NCI-H774 (cell line): ENCODE measurements at regions not wholly inside any gene's neighbourhood (a gene's known extent, or its start where the extent isn't known, plus 50 kb on each side); places are given as distances from the start of the nearest gene placed in this dataset.

Experiments used
- DNase-seq: peaks from one replicate; lab custom pipeline; 2025; lab: John Stamatoyannopoulos, UW

- DNase-seq: no peak
These were observed 216.2 kb upstream of the ARHGAP20 start for GRCh38 chr11:110928391-110928790.

- DNase-seq: no peak
These were observed 209.7 kb upstream of the ARHGAP20 start for GRCh38 chr11:110921742-110922521.

GRCh38 chr11:110919241-110919922 lies 207.1 kb upstream of the ARHGAP20 start:
- DNase-seq: no peak

DNA sequence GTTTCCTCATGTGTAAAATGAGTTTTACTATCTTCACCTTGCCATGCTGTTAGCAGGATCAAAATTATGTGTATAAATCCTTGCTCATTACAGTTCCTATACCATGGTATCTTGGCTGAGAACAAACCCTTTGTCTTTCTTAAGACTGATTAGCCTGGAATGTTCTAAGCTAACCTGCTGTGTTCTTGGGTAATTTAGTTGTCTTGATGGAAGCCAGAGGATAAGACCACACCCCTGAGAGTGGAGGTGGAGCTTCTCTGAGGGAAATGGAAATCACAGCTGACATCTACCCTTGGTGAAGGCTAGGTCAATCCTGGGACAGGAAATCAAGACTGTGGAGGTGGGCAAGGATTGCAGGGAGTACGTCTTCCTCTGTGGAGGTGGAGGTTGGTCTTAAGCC lies 206.1 kb upstream of the ARHGAP20 start:
- DNase-seq: no peak

DNA sequence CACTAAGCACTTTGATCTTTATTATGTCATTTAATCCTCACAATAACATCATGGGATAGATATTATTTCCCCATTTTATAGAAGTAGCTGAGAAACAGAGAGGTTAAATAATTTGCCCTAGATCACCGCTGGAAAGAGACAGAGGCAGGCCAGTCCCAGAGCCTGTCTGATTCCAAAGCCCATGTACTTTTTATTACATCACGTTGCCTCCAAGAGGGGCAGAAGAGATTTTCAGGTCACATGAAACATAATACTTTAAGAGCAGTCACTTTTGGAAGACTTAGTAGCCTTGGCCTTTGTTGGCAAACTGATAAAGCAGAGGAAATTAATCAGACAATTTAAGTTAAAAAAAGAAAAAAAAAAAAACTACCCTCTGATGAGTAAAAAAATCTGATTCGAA lies 200.2 kb upstream of the ARHGAP20 start:
- DNase-seq: no peak

GRCh38 chr11:110910384-110910783 lies 198.1 kb upstream of the ARHGAP20 start:
- DNase-seq: no peak

GRCh38 chr11:110909336-110909735 lies 197.1 kb upstream of the ARHGAP20 start:
- no peak for DNase-seq

- DNase-seq: no peak
These were observed 196.3 kb upstream of the ARHGAP20 start for GRCh38 chr11:110908401-110909105.

- DNase-seq: no peak
These were observed 195.4 kb upstream of the ARHGAP20 start for GRCh38 chr11:110907629-110908028.

- DNase-seq: no peak
These were observed 191.6 kb upstream of the ARHGAP20 start for GRCh38 chr11:110903830-110904229.

GRCh38 chr11:110903378-110903777 lies 191.1 kb upstream of the ARHGAP20 start:
- DNase-seq: no peak

- no peak for DNase-seq
These were observed 189.2 kb upstream of the ARHGAP20 start for GRCh38 chr11:110901441-110901840.

GRCh38 chr11:110900426-110900825 lies 188.2 kb upstream of the ARHGAP20 start:
- no peak for DNase-seq

GRCh38 chr11:110897035-110897434 lies 184.8 kb upstream of the ARHGAP20 start:
- no peak for DNase-seq

GRCh38 chr11:110896358-110896757 lies 184.1 kb upstream of the ARHGAP20 start:
- no peak for DNase-seq

DNA sequence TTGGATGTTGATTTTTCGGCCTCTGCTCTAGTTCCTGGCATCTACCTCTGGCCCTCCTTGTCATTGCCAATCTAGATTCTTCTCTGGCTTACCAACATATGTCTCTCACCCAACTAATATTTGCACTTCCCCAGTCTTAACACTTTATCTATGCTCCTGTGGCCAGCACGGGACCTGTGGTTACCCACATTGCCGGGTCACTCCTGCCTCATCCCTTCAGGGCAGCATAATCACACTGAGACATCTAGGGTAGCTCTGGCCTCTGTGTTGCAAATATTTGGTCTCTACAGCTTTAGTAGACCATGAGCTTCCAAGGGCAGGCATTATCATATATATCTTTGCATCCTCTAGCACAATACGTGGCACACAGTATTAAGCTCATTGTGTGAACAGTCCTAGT lies 182.0 kb upstream of the ARHGAP20 start:
- DNase-seq: no peak

GRCh38 chr11:110892741-110893285 lies 180.6 kb upstream of the ARHGAP20 start:
- no peak for DNase-seq

DNA sequence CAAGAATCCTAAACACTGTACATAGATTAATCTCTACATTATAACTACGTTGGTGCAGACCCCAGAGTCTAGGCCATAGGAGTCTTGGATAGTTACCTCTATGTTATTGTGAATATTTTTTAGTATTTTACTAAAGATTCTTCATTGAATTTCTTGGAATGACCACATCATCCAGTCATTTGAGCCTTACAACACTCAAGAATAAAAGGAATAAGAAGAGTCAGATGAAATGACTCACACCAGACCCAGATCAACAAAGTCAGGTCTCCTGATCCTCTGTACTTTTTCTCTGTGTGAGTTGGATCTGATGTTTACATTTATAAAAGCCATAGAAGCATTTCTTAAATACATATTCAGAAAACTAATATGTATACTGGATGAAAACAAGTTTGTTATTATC lies 179.2 kb upstream of the ARHGAP20 start:
- DNase-seq: no peak

DNA sequence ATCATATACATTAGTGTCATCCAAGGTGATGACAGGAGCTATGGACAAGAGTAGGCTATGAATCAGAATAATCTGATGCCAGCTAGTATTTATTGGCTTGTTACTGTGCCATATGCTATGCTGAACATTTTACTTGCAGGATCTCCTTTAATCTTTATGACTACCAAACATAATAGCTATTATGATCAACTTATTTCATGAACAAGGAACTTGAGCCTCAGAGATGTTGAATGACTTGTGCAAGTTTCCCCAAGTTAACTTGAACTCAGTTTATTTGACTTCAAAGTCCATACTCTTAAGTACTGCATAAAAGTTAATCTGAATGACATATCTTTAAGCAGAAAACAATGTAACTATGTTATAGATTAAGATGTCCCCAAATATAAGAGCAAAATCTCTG lies 178.8 kb upstream of the ARHGAP20 start:
- no peak for DNase-seq

GRCh38 chr11:110886288-110886970 lies 174.2 kb upstream of the ARHGAP20 start:
- no peak for DNase-seq

DNA sequence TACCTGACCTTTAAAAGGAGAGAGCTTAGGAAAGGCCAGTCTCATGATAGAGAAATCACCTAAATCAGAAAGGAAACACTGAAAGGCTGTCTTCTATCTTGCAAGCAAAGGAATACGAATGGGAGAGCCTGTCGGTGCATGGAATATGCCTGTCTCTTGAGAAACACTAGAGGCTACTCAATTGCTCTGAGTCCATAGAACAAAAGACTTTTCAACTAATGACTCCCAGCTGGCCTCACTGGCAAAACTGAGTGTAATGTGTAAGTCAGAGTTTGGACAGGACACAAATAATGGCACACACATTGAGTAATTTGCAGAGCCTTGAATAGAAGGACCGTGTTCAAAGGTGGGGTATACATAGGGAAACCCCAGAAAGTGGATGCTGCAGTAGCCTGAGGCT lies 171.0 kb upstream of the ARHGAP20 start:
- DNase-seq: no peak

GRCh38 chr11:110878513-110878912 lies 166.3 kb upstream of the ARHGAP20 start:
- DNase-seq: no peak
